ENCODE measurements at regions not wholly inside any gene's neighbourhood (a gene's known extent, or its start where the extent isn't known, plus 50 kb on each side); places are given as distances from the start of the nearest gene placed in this dataset.

DNA sequence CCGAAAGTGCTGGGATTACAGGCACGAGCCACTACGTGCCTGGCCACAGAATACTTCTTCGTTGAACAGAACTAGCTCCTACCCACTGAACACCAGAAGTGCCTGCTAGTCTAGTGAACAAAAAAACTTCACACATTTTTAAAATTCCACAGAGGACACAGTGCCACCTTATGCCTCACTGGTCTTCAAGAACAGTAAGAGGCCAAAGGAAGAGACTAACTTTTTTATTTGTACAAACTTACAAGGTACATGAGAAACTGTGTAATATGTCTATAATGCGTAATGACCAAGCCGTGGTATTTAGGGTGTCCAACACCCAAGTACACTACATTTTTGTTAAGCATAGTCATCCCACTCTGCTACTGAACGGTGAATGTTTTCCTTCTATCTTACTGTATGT is 144.4 kb upstream of the PTER start:
- CTCF ChIA-PET, result no interaction called here
- POLR2A ChIA-PET, result no interaction called here
- no peak for TF ChIP-seq HDGF (IDR thresholded peaks at IDR 0.05; ENCODE audit: borderline replicate concordance)
- no peak for TF ChIP-seq ELF4 (IDR thresholded peaks at IDR 0.05)
- TF ChIP-seq FOXA1 (IDR thresholded peaks at IDR 0.05), result no peak
- TF ChIP-seq ZNF384 (IDR thresholded peaks at IDR 0.05), result no peak
- no peak for DNase-seq (ENCODE audit: extremely low spot score)

DNA sequence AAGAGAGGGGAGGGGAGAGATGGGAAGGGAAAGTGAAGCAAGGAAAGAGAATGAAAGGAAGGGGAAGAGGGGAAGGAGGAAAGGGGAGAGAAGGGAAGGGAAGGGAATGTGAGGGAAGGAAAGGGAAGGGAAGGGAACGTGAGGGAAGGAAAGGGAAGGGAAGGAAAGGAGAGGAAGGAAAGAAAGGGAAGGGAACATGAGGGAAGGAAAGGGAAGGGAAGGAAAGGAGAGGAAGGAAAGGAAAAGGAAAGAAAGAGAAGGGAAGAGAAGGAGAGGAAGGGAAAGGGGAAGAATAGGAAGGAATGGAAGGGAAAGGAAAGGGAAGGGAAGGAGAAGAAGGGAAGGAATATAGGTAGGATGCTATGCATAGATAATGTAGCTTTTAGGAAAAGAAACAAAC is 139.7 kb upstream of the PTER start:
- ChIA-PET CTCF (no interaction called here), POLR2A (no interaction called here)
- no peak for DNase-seq (ENCODE audit: extremely low spot score)
- TF ChIP-seq LEF1 (IDR thresholded peaks at IDR 0.05; ENCODE audit: borderline replicate concordance), result no peak
- TF ChIP-seq, protein P1, sequence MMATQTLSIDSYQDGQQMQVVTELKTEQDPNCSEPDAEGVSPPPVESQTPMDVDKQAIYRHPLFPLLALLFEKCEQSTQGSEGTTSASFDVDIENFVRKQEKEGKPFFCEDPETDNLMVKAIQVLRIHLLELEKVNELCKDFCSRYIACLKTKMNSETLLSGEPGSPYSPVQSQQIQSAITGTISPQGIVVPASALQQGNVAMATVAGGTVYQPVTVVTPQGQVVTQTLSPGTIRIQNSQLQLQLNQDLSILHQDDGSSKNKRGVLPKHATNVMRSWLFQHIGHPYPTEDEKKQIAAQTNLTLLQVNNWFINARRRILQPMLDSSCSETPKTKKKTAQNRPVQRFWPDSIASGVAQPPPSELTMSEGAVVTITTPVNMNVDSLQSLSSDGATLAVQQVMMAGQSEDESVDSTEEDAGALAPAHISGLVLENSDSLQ (IDR thresholded peaks at IDR 0.05), result no peak

DNA sequence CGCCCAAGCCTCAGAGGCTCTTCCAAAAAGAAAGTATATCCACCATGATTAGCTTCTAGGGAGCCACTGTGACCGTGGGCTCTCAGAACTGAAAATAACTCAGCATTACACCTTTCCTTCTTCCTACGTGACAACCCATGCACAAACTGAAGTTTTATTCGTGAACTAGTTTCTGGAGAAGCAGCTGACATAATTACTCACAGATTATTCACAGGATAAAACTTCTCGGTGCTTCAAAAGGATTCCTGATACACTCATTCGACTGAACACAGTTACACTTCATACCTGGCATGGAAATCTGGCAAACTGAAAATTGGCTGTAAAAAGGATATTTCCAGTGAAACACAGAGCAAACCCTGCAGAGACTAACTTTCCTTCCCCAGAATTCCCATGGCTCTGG is 139.2 kb upstream of the PTER start:
- ChIA-PET POLR2A (no interaction called here), CTCF (no interaction called here)
- no peak for DNase-seq (ENCODE audit: extremely low spot score)
- no peak for TF ChIP-seq TARDBP (IDR thresholded peaks at IDR 0.05)
- TF ChIP-seq ZNF384 (IDR thresholded peaks at IDR 0.05), result no peak
- TF ChIP-seq CTBP1 (IDR thresholded peaks at IDR 0.05; ENCODE audit: borderline replicate concordance), result no peak
- TF ChIP-seq ARNT (IDR thresholded peaks at IDR 0.05), result no peak
- TF ChIP-seq ELF4 (IDR thresholded peaks at IDR 0.05), result no peak
- no peak for TF ChIP-seq L3MBTL2 (conservative IDR thresholded peaks at IDR 0.05)
- TF ChIP-seq SUZ12 (IDR thresholded peaks at IDR 0.05), result no peak
- TF ChIP-seq FOXA1 (IDR thresholded peaks at IDR 0.05), result no peak
- TF ChIP-seq LEF1 (IDR thresholded peaks at IDR 0.05; ENCODE audit: borderline replicate concordance), result no peak
- TF ChIP-seq FOXK2 (IDR thresholded peaks at IDR 0.05), result no peak
- no peak for TF ChIP-seq SP1 (IDR thresholded peaks at IDR 0.05)
- no peak for TF ChIP-seq FOXM1 (IDR thresholded peaks at IDR 0.05; ENCODE audit: borderline replicate concordance)
- no peak for TF ChIP-seq BHLHE40 (IDR thresholded peaks at IDR 0.05; ENCODE audit: borderline replicate concordance)
- TF ChIP-seq NFRKB (IDR thresholded peaks at IDR 0.05), result no peak
- TF ChIP-seq HDGF (IDR thresholded peaks at IDR 0.05; ENCODE audit: borderline replicate concordance), result no peak
- TF ChIP-seq, protein P1 (IDR thresholded peaks at IDR 0.05), result no peak

DNA sequence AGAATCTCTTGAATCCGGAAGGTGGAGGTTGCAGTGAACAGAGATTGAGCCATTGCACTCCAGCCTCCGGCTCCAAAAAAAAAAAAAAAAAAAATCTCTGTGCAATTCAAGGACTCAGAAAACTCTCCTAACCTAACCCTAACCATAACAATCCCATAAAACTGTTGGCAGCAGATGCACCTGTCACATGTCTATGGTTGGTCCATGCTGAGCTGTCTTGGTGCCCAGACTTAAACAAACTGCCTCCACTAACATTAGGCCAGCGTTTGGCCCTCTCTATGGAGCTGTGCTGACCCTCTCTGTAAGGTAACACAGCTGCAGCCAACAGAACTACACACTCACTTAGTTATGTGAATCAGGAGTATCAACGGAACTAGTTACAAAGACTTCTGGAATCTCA is 132.5 kb upstream of the PTER start:
- TF ChIP-seq ARNT (IDR thresholded peaks at IDR 0.05) (no peak), CTBP1 (IDR thresholded peaks at IDR 0.05; ENCODE audit: borderline replicate concordance) (no peak), TARDBP (IDR thresholded peaks at IDR 0.05) (no peak), L3MBTL2 (conservative IDR thresholded peaks at IDR 0.05) (no peak), FOXM1 (IDR thresholded peaks at IDR 0.05; ENCODE audit: borderline replicate concordance) (no peak), BHLHE40 (IDR thresholded peaks at IDR 0.05; ENCODE audit: borderline replicate concordance) (no peak), SUZ12 (IDR thresholded peaks at IDR 0.05) (no peak), NFRKB (IDR thresholded peaks at IDR 0.05) (no peak), FOXK2 (IDR thresholded peaks at IDR 0.05) (no peak), ZNF384 (IDR thresholded peaks at IDR 0.05) (no peak), HDGF (IDR thresholded peaks at IDR 0.05; ENCODE audit: borderline replicate concordance) (no peak), LEF1 (IDR thresholded peaks at IDR 0.05; ENCODE audit: borderline replicate concordance) (no peak), FOXA1 (IDR thresholded peaks at IDR 0.05) (no peak), SP1 (IDR thresholded peaks at IDR 0.05) (no peak), ELF4 (IDR thresholded peaks at IDR 0.05) (no peak)
- TF ChIP-seq, protein P1 (IDR thresholded peaks at IDR 0.05), result no peak
- ChIA-PET POLR2A (no interaction called here), CTCF (no interaction called here)
- DNase-seq (ENCODE audit: extremely low spot score), result no peak

DNA sequence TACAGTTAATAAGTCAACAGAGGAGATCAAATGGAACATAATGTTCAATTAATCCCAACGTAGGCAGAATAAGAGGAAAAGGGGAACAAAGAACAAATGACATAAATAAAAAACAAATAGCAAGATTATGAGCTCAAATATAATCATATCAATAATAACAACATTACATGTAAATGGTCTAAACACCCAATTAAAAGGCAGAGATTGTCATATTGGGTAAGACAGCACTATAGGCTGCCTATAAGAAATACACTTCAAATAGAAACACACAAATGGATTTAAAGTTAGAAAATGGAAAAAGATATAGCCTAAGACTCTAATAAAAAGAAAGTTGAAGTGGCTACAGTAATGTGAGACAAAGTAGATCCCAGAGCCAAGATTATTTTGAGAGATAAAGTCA is 126.4 kb upstream of the PTER start:
- CTCF ChIA-PET, result interaction anchor here (0.6 kb wide), 1 partner anchor 342 kb away, joined by 3 read pairs; no protein-coding TSS in a partner anchor
- TF ChIP-seq TARDBP (IDR thresholded peaks at IDR 0.05), result no peak
- TF ChIP-seq HDGF (IDR thresholded peaks at IDR 0.05; ENCODE audit: borderline replicate concordance), result no peak
- TF ChIP-seq, protein P1 (IDR thresholded peaks at IDR 0.05), result no peak

DNA sequence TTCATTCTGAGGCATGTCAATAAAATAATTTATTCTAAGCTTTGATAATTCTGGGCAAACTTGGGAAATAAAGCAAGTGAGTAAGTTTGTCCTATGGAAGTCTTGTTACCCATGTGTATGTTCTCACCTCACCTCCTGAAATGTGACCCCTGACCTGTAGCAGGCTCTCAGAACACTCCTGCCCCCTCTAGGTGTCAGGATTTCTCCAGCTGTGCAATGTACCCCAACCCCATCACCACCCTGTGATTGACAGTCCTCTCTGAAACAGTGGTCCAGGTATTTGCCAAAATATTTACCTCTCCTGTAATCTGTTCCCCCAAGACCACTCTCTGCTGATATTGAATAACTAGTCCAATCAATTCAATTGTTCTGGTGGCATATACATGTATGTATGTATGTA is 122.6 kb upstream of the PTER start:
- POLR2A ChIA-PET, result no interaction called here
- CTCF ChIA-PET, result no interaction called here
- DNase-seq (ENCODE audit: extremely low spot score), result no peak
- TF ChIP-seq ARNT (IDR thresholded peaks at IDR 0.05), result no peak
- no peak for TF ChIP-seq NFRKB (IDR thresholded peaks at IDR 0.05)
- TF ChIP-seq HDGF (IDR thresholded peaks at IDR 0.05; ENCODE audit: borderline replicate concordance), result no peak
- TF ChIP-seq ZNF384 (IDR thresholded peaks at IDR 0.05), result no peak
- TF ChIP-seq TARDBP (IDR thresholded peaks at IDR 0.05), result no peak
- TF ChIP-seq BHLHE40 (IDR thresholded peaks at IDR 0.05; ENCODE audit: borderline replicate concordance), result no peak

More for the DNA sequence above, 126.4 kb upstream of the PTER start:
- POLR2A ChIA-PET, result no interaction called here
- no peak for DNase-seq (ENCODE audit: extremely low spot score)

Data from HEK293T (cell line).